ENCODE measurements at regions not wholly inside any gene's neighbourhood (a gene's known extent, or its start where the extent isn't known, plus 50 kb on each side); places are given as distances from the start of the nearest gene placed in this dataset.

- DNase-seq (ENCODE audit: low spot score): no peak
Observed at GRCh38 chr2:145047554-145047953, 527.6 kb upstream of the ZEB2 start.

- no peak for DNase-seq (ENCODE audit: low spot score)
Observed at GRCh38 chr2:145044491-145044890, 524.6 kb upstream of the ZEB2 start.

- DNase-seq (ENCODE audit: low spot score): no peak
Observed at GRCh38 chr2:145043399-145043834, 523.5 kb upstream of the ZEB2 start.

- no peak for DNase-seq (ENCODE audit: low spot score)
Observed at GRCh38 chr2:145041706-145042105, 521.8 kb upstream of the ZEB2 start.

DNA sequence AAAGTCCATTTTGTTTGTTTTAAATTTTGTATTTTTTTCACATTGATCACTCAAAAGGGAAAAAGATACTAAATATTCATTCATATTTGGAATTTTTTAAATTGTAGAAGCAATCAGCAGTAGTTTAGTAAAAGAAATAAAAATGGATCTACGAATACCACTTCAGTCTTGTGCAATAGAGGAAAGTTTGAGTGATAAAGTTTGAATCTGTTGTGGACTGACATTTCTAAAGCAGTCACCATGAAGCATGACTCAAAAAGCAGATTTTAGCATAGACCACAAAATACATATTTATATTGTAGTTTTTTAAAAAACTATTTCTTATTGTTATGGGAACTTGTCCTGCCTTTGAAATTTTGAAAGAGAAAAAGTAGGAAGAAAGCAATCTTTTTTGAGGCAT lies 520.5 kb upstream of the ZEB2 start:
- DNase-seq (ENCODE audit: low spot score): no peak

GRCh38 chr2:145038041-145038525 lies 518.2 kb upstream of the ZEB2 start:
- DNase-seq (ENCODE audit: low spot score): no peak

DNA sequence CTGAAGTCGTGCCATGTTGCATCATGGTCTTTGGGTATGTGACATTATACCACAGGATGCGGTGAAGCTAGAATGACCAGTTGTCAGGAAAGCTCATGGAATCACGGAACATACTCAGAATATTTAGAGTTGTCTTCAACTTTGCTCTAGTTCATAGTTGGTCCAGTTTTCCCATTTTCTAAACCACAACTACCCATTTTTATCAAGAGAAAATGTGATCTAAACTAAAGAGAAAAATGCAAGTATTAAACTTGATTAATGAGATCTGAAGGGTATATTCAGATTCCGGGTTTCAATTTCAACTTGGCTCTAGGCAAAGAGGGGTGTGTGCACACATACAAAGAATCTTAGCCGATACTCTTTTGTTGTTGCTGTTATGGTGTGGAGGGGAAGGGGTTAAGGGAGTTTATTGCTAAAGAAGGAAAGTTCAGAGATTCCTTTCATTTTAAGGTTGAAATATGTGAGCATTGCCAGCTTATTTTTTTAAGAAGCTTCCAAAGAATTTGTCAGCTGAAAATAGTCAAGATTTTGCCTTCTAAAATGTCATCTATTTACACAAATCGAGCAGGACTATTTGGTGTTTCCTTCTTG lies 516.6 kb upstream of the ZEB2 start:
- DNase-seq (ENCODE audit: low spot score): no peak

DNA sequence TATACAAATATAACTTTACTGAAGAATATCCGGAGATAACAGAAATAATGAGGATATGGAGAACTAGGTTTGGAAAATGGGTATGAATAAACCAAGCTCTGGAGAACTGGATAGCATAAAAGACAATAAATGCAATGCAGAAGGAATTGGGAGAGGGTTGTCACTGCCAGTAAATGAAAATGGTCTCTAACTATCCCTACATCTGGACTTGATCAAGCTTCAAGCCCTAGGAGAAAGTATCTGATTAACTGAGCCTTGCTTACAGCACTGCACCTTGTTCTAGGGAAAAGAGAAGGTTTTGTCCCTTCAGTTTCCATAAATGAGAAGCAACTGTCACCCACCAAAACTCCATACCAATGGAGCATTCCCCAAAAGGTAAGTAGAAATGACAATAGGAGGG lies 514.6 kb upstream of the ZEB2 start:
- no peak for DNase-seq (ENCODE audit: low spot score)

DNA sequence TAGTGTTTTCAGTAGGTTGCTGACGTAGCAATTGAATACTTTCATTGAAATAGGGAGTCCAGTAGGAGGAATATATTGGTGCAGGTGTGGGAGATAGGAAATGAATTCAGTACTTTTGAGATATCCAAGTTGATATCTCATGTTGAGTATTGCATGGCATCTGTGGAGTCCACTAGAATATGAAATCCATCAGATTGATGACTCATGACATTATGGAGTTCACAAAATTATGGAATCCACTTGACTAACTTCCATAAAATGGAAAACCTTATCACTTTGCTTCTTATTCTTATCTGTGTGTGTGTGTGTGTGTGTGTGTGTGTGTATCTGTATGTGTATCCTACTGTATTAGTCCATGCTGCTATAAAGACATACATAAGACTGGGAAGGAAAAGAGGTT lies 513.5 kb upstream of the ZEB2 start:
- DNase-seq (ENCODE audit: low spot score): no peak

GRCh38 chr2:145032791-145033190 lies 512.9 kb upstream of the ZEB2 start:
- DNase-seq (ENCODE audit: low spot score): no peak

DNA sequence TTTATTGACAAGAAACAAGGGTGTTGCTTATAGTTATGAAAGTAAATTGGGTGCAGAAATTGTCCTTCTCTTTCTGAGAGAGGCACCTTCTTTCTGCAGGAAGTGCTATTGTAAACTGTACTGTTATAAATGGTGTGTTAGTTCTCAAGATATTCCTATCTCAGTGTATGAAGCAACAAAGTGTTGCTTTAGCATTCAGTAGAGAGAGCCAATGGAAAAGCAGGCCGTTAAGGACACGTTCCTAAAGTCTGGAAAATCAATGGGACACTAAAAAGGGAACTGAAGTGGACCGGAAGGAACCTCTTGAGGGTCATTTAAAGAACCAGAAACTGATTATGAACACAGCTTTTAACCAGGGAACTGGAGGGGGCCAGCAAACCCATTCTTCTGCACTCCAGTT lies 510.0 kb upstream of the ZEB2 start:
- no peak for DNase-seq (ENCODE audit: low spot score)

GRCh38 chr2:145029081-145029480 lies 509.2 kb upstream of the ZEB2 start:
- DNase-seq (ENCODE audit: low spot score): no peak

DNA sequence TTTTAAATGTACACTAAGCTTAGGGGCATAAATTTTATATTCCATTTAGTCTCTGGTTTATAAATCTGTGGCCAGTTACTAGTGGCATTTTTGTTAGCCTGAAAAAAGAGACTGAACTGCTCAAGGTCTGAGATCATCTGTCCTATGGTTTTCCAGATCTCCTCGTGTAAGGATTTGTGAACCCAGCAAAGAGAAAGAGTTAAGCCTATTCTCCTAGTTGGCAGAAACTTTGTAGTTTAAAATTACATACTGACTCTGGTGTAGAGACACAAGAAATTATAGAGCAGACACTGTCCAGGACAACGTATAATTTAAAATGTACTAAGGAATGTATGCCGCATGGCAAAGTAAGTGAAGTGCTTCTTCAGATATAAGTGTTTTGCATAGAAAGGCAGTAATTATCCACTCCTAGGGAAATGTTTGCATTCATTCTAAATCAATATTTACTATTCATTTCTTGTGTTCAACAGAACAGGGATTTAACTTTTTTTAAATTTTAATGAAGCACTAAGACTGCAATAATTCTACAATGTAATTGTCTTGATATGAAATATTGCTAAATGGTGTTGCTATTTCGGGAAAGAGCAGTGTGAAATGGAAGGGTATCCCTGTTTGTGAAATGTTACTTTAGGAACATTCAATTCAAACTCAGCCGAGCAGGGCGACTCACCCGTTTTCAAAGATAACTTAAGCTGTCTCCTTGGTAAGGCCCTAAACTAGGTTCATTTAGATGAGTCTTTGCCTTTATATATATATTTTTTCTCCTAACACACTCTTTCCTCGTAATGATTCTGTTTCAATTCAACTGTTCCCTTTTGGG lies 508.4 kb upstream of the ZEB2 start:
- no peak for DNase-seq (ENCODE audit: low spot score)

GRCh38 chr2:145026456-145027455 lies 506.8 kb upstream of the ZEB2 start:
- DNase-seq (ENCODE audit: low spot score): no peak

DNA sequence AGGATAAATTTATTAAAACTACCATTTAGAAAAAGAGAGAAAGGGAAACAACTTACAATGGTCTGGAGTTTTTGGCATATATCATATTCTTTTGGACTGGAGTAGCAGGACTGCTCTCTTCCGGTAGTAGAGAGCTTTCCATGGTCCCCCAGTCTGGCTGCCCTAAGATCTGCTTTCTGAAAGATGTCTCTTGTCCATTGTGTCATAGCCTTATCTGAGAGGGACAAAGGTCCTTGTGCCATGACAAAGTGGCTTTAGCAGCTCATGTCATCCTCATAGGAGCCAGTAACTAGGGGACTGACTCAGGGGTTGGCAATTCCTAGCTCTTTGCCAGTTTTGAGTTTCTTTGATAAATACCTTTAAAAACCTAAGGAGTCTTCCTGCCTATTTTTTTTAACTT lies 505.5 kb upstream of the ZEB2 start:
- no peak for DNase-seq (ENCODE audit: low spot score)

DNA sequence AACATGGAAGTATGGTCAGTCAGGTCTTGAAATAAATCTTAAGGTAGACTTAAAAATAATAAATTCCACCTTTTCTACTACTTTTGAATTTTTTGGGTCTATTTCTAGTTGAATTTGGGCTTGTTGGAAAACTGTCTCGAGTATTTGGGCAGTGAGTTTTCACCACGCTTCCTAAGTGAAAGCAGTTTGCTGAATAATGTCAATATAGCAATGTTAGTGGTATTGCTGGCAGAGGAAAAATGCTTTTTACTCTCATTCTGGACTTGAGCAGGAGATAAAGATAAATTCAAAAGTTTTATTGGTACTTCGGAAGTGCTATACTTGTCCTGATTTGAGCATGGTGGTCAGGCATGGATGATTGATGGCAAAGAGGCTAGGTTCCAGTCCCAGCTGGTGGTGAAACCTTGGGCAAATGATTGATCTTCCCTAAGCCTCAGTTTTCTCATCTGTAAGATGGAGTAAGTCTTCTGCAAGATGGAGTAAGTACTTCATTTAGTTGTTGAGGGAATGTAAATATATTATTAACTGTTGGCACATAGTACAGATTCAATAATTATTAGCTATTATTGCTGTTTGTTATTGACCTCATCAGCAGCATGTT lies 503.5 kb upstream of the ZEB2 start:
- DNase-seq (ENCODE audit: low spot score): no peak

DNA sequence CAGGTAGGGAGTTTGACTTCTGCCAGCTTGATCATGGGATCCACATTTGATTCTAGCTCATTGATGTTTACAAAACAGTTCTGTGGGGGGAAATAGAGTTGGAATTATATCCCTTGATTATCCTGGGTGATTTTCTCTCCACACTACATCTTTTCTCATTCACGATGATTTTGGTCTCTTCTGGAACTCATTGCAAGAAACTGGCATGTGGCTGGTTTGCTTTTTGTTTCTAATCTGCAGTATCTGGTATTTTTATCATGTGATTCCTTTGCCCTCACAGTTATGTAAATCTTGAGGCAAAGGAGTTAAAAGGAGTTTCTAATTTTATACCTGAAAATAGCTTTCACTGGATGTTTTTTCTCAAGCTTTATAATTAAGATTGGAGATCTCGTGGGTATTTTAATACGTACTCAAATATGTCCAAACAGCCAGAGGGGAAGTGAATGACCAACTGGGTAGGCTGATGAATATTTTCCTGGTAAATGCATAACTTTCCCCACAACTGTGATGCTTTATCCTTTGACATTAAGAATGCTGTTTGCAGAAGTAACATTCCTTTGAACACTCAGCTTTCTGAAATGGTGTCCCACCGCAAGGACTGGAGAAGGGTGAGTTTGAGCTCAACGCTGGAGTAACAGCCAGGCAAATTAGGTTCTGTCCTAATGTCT lies 502.9 kb upstream of the ZEB2 start:
- no peak for DNase-seq (ENCODE audit: low spot score)

DNA sequence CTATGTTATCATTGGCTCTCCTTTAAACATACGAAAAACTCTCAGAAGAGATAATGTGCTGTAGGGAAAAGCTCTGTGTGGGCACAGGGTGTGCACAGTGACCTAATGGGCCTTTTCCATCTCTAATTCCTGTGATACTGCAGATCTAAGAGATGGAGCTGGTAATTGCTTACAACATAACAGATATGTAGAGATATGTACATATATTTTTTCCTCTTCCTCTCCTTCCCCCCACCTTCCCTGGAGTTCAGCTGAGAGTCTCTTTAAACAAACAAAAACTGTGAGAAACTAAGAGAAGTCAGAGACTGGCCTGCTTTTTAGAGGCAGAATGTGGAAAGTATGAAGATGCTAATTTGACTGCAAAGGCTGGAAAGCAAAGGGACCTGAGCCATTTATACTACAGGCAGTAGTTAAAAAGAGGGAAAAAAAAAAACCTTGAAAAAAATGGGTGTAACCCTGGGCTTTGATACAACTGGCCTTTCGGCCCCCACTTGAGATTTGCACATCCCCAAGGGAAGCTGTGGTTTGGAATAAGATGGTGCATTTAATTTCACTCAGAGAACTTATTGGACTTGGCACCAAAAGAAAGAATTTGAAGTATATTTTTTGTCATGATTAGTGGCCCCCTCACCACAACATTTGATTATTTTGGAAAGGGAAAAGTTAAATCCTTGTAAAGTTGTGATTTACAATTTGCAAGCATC lies 502.2 kb upstream of the ZEB2 start:
- no peak for DNase-seq (ENCODE audit: low spot score)

DNA sequence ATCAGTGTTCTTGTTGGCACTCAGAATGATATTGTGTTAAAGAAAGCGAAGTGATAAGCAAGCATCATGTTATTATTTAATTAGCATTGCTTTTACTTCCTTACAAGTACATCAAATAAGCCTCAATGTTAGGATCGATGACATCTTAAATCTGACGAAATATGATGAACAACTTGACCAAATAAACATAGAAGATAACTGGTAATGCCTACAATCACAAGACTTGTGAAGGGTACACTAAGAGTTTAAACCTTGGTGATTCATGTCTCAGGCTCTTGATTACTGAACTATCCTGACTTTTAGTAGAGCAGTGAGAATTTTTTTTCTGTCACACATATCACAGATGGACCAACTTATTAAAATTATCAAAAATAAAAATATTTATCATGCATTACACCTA lies 500.8 kb upstream of the ZEB2 start:
- no peak for DNase-seq (ENCODE audit: low spot score)

DNA sequence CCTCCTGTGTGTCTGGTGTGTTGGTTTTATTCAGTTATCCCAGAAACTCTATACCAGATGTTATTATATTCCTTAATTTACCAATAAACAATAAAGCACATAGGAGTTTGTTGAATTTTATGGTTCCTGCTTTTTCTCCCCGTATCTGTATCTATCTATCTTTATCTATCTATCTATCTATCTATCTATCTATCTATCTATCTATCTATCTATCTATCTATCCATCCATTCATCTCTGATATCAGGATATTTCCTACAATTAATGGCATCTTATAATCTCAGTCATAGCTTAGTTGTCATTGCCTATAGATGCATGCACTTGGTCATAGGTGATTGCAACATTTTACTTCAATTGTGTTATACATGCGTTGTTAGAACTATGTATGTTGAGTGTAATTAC lies 500.2 kb upstream of the ZEB2 start:
- DNase-seq (ENCODE audit: low spot score): no peak

DNA sequence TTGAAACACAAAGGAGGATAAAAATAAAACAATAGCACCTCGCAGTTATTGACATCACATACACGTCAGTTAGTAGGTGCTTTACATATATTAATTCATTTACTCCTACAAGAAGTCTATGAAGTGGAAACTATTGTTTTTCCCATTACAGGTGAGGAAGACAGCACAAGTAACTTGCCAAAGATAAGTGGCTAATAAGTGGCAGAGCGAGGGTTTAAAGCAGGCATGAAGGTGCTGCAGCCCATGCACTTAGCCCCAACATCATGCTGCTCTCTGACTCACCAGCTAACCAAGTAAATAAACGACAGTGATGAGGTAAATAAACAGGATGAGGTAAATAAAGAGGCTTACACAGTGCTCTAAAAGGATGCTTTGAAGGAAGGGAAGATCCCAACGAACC lies 498.6 kb upstream of the ZEB2 start:
- no peak for DNase-seq (ENCODE audit: low spot score)

All from hematopoietic multipotent progenitor cell treated with erythropoietin and hydrocortisone succinate and interleukin-3 and kit ligand, for 15 days (in vitro differentiated cells).